ENCODE measurements at regions not wholly inside any gene's neighbourhood (a gene's known extent, or its start where the extent isn't known, plus 50 kb on each side); places are given as distances from the start of the nearest gene placed in this dataset.

GRCh38 chr5:12316812-12317211, 412.6 kb upstream of the CTNND2 start:
- DNase-seq = no peak

- no peak for DNase-seq
Measured at GRCh38 chr5:12315461-12315860, 411.2 kb upstream of the CTNND2 start.

DNA sequence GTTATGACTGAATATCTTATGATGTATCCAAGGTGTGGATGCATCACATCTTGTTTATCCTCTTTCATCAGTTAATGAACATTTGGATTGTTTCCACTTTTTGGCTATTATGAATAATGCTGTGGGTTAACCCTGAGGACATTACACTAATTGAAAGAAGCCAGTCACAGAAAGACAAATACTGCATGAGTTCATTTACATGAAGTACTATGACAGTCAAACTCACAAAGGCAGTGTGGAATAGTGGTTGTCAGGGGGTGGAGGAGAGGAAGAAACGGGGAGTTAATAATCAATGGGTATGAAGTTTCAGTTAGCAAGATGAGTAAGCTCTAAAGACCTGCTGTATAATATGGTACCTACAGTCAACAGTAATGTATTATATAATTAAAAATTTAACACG, 409.4 kb upstream of the CTNND2 start:
- DNase-seq = no peak

DNA sequence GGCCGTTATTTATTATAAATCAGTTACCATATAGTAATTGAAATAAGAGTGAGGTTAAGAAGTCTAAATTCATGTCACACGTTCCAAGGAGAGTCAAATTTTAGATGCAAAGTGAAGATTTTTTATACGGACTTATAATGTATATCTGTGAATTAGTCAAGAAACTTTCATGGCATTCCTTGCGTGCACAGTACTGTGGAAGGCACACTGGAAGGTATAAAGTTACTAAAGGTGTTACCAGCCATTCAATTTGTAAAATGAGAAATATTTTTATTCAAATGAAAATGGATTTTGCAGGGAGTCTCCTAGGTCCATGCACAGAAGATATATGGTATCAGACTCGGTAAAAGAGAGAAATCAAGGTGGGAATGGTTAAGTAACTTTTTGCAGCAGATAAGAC, 408.1 kb upstream of the CTNND2 start:
- no peak for DNase-seq

DNA sequence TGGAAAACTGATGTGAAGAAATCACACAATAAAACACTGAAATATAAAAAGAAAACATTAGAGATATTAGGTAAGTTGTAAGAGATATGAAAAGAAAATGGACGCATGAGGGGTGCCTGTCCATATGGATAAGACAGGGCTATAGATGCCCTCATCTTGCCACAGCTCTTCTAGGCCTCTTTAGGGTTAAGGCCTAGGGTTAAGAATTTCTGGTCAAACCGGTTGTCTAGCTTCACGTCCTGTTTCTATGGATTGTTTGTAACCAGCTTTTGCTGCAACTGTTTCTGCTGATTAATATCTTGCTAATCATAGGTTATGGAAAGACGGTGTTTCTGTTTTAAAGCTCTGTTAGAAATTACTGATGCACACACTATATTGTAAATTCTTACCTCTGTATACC, 389.9 kb upstream of the CTNND2 start:
- no peak for DNase-seq

- no peak for DNase-seq
Measured at GRCh38 chr5:12292610-12293204, 388.5 kb upstream of the CTNND2 start.

DNA sequence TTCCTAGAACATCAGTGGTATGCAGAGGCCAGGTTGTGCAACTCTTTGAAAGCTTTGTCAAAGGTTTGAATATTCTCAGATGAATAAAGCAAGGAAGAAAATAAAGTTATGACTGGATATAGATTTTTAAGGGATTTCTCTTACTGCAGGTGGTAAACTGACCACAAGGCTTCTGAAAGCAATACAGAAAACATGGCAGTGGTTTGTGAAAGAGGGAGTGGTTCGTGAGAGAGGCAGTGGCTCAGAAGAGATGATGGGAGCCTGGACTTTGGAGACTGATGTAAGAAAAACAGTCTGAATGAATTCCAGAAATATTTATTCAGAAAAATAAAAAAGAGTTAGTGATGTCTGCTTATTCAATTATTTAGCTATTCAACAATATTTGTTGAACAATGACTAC, 380.4 kb upstream of the CTNND2 start:
- no peak for DNase-seq

GRCh38 chr5:12277504-12278192, 373.4 kb upstream of the CTNND2 start:
- no peak for DNase-seq

DNA sequence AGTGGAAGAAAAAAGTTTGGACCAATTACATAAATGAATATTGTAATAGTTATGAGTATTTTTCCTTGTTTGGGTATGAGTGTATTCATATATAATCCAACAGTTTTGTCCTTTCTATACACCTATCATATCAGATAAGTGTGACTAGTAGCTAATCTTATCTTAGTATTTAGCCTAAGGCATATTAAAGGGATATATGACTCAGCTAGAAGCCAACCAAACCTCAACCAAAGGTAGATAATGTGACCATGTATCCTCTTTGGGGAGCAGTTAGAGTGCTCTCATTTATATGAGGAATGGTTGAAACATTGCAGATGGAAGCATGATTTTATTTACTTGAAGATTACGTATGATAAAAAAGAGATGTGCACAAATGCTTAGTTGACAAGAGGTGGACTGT, 370.0 kb upstream of the CTNND2 start:
- DNase-seq = no peak

- no peak for DNase-seq
Measured at GRCh38 chr5:12272389-12272788, 368.1 kb upstream of the CTNND2 start.

- DNase-seq = no peak
Measured at GRCh38 chr5:12270914-12271313, 366.7 kb upstream of the CTNND2 start.

- DNase-seq = no peak
Measured at GRCh38 chr5:12269164-12269563, 364.9 kb upstream of the CTNND2 start.

GRCh38 chr5:12258549-12258948, 354.3 kb upstream of the CTNND2 start:
- no peak for DNase-seq

DNA sequence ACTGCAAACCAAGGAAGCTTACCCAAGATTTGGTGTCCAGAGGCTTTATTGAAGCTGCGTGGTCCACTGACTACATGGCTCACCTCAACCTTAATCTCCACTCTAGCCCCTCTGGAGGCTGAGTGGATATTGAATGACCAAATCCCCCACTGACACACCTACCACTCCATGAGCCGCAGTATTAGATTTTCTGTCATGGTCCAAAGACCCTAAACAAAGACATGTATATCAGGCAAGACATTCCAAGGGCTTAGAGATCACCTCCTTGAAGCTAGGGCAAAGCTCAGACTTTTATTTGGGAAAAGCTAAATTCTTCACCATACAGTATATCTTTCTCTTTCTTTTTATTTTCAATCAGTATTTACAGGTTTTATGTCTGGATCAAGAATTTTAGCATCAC, 346.2 kb upstream of the CTNND2 start:
- DNase-seq = no peak

DNA sequence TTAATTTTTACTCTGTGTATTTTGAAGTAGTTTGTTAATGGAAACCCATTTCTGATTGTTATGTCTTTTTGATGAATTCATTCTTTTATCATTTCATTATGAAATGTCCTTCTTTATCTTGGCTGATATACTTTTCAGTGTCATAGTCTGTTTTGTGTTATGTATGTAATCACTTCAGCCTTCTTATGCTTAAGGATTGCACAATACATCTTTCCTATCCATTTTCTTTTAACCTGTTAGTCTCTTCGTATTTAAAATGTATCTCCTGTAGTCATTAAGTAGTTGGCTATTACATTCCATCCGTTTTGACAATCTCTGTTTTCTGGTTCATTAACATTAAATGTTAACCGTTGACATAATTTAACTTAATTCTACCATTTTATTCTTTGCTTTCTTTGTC, 344.6 kb upstream of the CTNND2 start:
- no peak for DNase-seq

DNA sequence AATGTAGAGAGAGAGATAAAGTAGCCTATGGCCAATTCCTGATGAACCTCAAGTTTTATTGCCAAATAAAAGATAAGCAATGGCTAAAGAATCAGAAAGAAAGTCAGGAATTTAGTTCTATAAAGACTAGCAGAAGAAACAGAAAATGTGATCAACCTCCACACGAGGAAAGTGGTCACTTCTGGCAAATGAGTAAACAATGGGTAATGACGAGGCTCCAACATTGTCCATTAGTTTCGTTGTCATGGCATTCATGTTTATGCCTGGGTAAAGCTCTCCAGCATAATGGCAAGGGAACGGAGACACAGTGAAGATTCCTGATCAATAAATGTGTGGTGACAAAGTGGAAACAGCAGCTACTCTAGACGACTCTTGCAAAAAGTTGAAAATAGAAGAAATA, 341.8 kb upstream of the CTNND2 start:
- DNase-seq = no peak

GRCh38 chr5:12245429-12245828, 341.2 kb upstream of the CTNND2 start:
- DNase-seq = no peak

- DNase-seq = no peak
Measured at GRCh38 chr5:12242950-12243888, 339.0 kb upstream of the CTNND2 start.

DNA sequence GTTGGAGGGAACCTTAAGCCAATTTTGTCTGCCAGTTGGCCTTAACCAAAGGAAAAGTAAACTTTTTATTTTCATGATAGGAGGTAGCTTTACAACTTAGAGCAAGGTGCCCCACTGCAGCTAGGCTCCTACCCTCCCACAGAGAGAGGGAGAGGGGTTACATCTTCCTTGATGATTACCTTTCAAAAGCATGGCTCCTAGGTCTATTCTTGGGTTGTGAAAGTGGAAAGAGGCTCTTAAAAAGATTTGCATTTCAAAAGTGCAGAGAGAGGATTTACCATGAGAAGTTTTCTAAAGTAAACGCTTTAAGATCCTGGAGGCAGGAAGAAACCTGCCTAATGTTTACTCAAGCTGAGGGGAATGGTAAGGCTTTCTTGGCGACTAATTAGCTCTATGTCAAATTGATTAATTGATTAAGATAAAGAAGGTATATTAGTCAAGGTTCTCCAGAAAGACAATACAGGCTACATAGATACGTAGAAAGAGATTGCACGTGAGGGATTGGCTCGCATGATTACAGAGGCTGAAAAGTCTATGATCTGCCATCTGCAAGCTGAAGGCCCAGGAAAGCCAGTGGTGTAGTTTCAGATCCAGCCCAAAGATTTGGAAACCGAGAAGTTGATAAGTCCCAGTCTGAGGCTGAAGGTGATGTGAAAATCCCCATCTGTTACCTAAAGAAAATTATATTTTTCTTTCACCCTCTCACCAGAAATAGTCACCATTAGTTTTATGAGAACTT, 333.8 kb upstream of the CTNND2 start:
- no peak for DNase-seq

GRCh38 chr5:12230659-12231058, 326.4 kb upstream of the CTNND2 start:
- DNase-seq = no peak

DNA sequence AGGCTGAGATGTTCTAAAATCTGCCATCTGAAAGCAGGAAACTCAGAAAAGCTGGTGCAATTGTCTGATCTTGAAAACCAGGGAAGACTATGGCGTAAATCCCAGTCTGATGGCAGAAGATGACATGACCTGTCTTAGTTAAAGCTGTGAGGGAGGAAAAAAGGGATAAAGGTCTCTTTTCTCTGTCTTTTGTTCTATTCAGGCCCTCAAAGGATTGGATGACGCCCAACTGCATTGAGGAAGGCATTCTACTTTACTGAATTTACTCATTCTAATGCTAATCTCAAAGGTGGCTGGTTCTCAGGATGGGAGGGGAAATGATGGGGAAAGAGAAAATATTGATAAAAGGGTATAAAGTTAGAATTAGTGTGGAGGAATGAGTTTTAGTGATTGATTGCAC, 312.8 kb upstream of the CTNND2 start:
- DNase-seq = no peak

GRCh38 chr5:12214267-12215015, 310.2 kb upstream of the CTNND2 start:
- no peak for DNase-seq
